Activated CD8-positive, alpha-beta T cell treated with anti-CD3 and anti-CD28 coated beads, Interleukin-2, amount 10 ng/mL, durations not matched to agents 7 days and 5 days (primary cell): ENCODE measurements at regions not wholly inside any gene's neighbourhood (a gene's known extent, or its start where the extent isn't known, plus 50 kb on each side); places are given as distances from the start of the nearest gene placed in this dataset. TPM values are rescaled to one million over a fixed set of nuclear protein-coding genes. Genes with fewer than 3 reads are reported as not detected.

Experiments
- ATAC-seq: fragments of 150-1000 bp; cut with Tn5 transposase; one replicate; pipeline ENCODE4 v1.10.0; 2021; ENCODE audit warnings: moderate library complexity
- CTCF ChIA-PET: fragments of 350-600 bp; sonication (Branson Sonifier 250); formaldehyde crosslinking; loops from one replicate; lab custom pipeline; 2021; ENCODE audit warnings: antibody characterized with exemption; lab: Charles Lee
- POLR2A ChIA-PET: fragments of 350-600 bp; sonication (Branson Sonifier 250); formaldehyde crosslinking; loops from one replicate; lab custom pipeline; 2021; ENCODE audit warnings: antibody characterized with exemption; lab: Charles Lee
- DNase-seq: peaks from one replicate; pipeline ENCODE4 v3.0.0-alpha.2; 2020
- H3K27ac Mint-ChIP-seq: one replicate; pipeline ENCODE4 v1.8.0; 2021; ENCODE audit warnings: mild to moderate bottlenecking, mixed read lengths
- H3K27me3 Mint-ChIP-seq: one replicate; pipeline ENCODE4 v1.8.0; 2021; ENCODE audit warnings: low read depth, mixed read lengths
- H3K36me3 Mint-ChIP-seq: one replicate; pipeline ENCODE4 v1.8.0; 2021; ENCODE audit warnings: low read depth, mixed read lengths
- H3K4me1 Mint-ChIP-seq: one replicate; pipeline ENCODE4 v1.8.0; 2021; ENCODE audit warnings: low read depth, mixed read lengths
- H3K4me3 Mint-ChIP-seq: one replicate; pipeline ENCODE4 v1.8.0; 2021; ENCODE audit warnings: mild to moderate bottlenecking, mixed read lengths
- H3K9me3 Mint-ChIP-seq: one replicate; pipeline ENCODE4 v1.8.0; 2022; ENCODE audit warnings: mixed read lengths; ENCODE audit not compliant: insufficient read depth
- microRNA-seq: library from miRNA; unstranded; fragments of <30 nt; microRNA quantifications from one replicate; pipeline ENCODE4 v1.2.0, GENCODE V29; 2022

DNA sequence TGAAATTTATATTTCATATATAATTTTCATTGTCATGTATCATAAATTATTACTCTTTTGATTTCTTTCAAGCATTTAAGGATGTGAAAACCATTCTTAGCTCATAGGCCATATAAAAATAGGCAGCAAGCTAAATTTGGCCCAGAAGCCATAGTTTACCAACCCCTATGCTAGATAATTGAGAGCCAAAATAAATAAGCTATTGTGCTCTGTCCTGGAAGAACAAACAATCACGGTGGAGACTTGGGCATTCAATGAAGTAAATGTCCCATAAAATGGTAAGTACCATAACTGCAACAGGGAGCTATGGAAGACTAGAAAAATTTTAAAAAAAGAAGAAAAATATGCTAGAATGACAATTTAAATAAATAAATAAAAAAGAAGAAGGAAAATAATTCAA is 60.9 kb upstream of the PACRGL start:
- DNase-seq (no peak), ATAC-seq (no peak)
- Mint-ChIP-seq H3K9me3 (no peaks in the 10 kb centered on the region), H3K36me3 (no peaks in the 10 kb centered on the region), H3K27me3 (no peaks in the 10 kb centered on the region), H3K4me3 (no peak overlapping the region), H3K27ac (no peak overlapping the region), H3K4me1 (no peaks in the 10 kb centered on the region)
- ChIA-PET POLR2A (no interaction called here), CTCF (no interaction called here)

- no peaks in the 10 kb centered on the region for H3K4me1 Mint-ChIP-seq
- H3K27me3 Mint-ChIP-seq: no peaks in the 10 kb centered on the region
- CTCF ChIA-PET: interaction anchor here (1.1 kb wide), 1 partner anchor 19 kb away, joined by 3 read pairs; no protein-coding TSS in a partner anchor
Measured at GRCh38 chr4:20640989-20641388, 59.3 kb upstream of the PACRGL start.

GRCh38 chr4:20641976-20642375 is 58.3 kb upstream of the PACRGL start:
- Mint-ChIP-seq H3K27ac (no peak overlapping the region), H3K36me3 (no peaks in the 10 kb centered on the region), H3K9me3 (no peaks in the 10 kb centered on the region), H3K4me1 (no peaks in the 10 kb centered on the region), H3K4me3 (no peak overlapping the region), H3K27me3 (no peaks in the 10 kb centered on the region)
- ChIA-PET CTCF (interaction anchor here (1.1 kb wide), 1 partner anchor 20 kb away, joined by 3 read pairs; no protein-coding TSS in a partner anchor), POLR2A (no interaction called here)
- ATAC-seq (no peak), DNase-seq (no peak)

More at GRCh38 chr4:20640989-20641388, 59.3 kb upstream of the PACRGL start:
- no peaks in the 10 kb centered on the region for H3K9me3 Mint-ChIP-seq
- H3K27ac Mint-ChIP-seq: no peak overlapping the region
- H3K36me3 Mint-ChIP-seq: no peaks in the 10 kb centered on the region
- DNase-seq (no peak), ATAC-seq (no peak)
- POLR2A ChIA-PET: no interaction called here
- no peak overlapping the region for H3K4me3 Mint-ChIP-seq

DNA sequence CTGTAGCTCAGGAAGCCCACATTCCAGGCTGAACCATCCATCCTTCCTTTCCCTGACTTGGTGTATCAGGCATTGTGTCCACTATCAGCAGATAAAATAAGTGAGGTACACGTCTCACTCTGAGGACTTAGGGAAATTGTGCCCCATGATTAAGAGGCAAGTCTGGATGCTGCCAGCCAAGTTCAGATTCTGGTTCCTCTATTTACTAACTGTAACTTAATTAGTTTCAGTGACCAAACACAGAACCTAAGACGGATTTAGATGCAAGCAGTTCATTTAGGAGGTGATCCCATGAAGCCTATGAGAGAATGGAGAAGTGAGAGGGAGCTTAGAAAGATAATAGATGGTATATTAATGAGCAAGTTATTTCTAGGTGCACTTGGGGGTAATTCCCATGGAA is 56.6 kb upstream of the PACRGL start:
- H3K27ac Mint-ChIP-seq: no peak overlapping the region
- ChIA-PET CTCF (no interaction called here), POLR2A (interaction anchor here (0.6 kb wide), 1 partner anchor 56 kb away, joined by 3 read pairs; the partner anchor contains the start of gene PACRGL)
- no peaks in the 10 kb centered on the region for H3K36me3 Mint-ChIP-seq
- H3K9me3 Mint-ChIP-seq: no peaks in the 10 kb centered on the region
- DNase-seq: no peak
- no peaks in the 10 kb centered on the region for H3K4me1 Mint-ChIP-seq
- H3K27me3 Mint-ChIP-seq: peaks cover 1% of the 10 kb centered on the region
- no peak overlapping the region for H3K4me3 Mint-ChIP-seq
- ATAC-seq: no peak

DNA sequence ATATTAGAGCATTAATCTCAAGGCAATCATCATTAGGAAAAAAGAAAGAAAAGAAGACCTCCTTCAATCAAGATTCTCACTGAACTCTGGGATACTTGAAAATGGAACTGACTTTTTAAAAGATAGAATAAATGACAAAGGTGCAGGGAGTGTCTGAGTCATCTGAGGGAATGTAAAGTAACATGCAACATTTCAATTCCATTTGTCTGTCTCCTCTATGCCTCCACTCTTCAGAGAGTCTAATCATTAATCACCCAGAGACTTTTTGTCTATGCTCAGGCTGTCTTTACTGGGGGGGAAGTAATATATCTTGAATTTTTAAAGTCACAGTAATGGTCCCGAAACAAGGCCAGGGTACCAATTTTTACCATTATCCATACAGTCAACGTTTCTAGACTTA is 55.0 kb upstream of the PACRGL start:
- ChIA-PET CTCF (no interaction called here), POLR2A (no interaction called here)
- no peaks in the 10 kb centered on the region for H3K36me3 Mint-ChIP-seq
- peaks cover 1% of the 10 kb centered on the region for H3K27me3 Mint-ChIP-seq
- ATAC-seq (no peak), DNase-seq (no peak)
- no peak overlapping the region for H3K27ac Mint-ChIP-seq
- H3K9me3 Mint-ChIP-seq: no peaks in the 10 kb centered on the region
- H3K4me3 Mint-ChIP-seq: no peak overlapping the region
- no peaks in the 10 kb centered on the region for H3K4me1 Mint-ChIP-seq

DNA sequence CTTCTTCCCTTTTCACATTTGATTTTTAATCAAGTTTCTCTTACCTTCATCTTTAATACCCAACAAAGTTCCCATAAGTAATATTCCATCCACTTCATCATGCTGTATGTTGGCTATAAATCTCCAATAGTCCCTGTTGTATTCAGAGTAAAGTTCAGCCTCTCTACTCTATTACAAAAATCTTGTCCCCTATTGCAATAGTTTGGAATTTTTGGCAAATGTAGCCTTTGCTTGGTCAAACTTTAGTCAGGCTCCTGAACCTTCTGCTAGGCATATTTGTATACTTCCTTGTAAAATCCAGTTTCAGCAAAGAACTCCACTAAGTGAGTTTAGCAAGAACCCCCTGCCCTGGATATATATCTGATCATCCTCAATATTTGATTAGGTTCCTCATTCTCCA is 54.0 kb upstream of the PACRGL start:
- no peaks in the 10 kb centered on the region for H3K36me3 Mint-ChIP-seq
- ChIA-PET POLR2A (no interaction called here), CTCF (no interaction called here)
- H3K27me3 Mint-ChIP-seq: peaks cover 1% of the 10 kb centered on the region
- no peak for ATAC-seq
- H3K4me1 Mint-ChIP-seq: no peaks in the 10 kb centered on the region
- no peaks in the 10 kb centered on the region for H3K9me3 Mint-ChIP-seq
- no peak overlapping the region for H3K4me3 Mint-ChIP-seq
- no peak for DNase-seq
- no peak overlapping the region for H3K27ac Mint-ChIP-seq

Small RNA genes in the stretch of these regions (microRNA-seq; reads per million reads assigned to microRNA genes)
- not detected for gene MIR218-1
